NB4 (cell line): ENCODE measurements at regions not wholly inside any gene's neighbourhood (a gene's known extent, or its start where the extent isn't known, plus 50 kb on each side); places are given as distances from the start of the nearest gene placed in this dataset.

Experiments used
- MYC ChIP-seq: IDR thresholded peaks from 2 replicates; pipeline ENCODE4 v1.6.1; 2011; ENCODE audit warnings: low read depth, low read length
- POLR2A ChIP-seq: IDR thresholded peaks from 2 replicates; pipeline ENCODE4 v1.6.1; 2011; ENCODE audit warnings: mild to moderate bottlenecking; ENCODE audit not compliant: insufficient read length; ENCODE audit errors: extremely low read depth
- TF ChIP-seq, protein P1 (sequence below): IDR thresholded peaks from one replicate; pipeline ENCODE4 v1.5.1; 2012; ENCODE audit warnings: low read depth, low read length
- TF ChIP-seq, protein P2 (sequence below): IDR thresholded peaks from 2 replicates; pipeline ENCODE4 v1.6.1; 2011; ENCODE audit warnings: low read depth, low read length

DNA sequence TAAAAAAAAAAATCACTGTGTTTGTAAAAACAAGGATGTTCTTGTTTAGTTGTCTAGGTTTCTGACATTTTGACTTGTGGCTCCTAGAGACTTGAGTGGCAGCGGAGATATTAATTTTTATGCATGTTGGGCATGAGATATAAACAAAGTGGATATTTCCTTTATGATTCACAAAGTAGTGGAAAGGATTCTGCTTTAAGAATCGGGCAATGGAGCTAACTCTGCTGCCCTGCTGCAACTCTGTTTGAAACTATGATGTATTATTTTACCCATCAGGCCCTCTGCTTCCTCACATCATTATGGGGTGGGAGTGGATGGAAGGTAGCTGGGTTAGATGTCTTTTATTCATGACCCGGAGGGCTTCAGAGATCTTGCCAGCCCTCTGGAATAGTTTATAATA, 94.1 kb upstream of the CD180 start:
- TF ChIP-seq, protein P1, sequence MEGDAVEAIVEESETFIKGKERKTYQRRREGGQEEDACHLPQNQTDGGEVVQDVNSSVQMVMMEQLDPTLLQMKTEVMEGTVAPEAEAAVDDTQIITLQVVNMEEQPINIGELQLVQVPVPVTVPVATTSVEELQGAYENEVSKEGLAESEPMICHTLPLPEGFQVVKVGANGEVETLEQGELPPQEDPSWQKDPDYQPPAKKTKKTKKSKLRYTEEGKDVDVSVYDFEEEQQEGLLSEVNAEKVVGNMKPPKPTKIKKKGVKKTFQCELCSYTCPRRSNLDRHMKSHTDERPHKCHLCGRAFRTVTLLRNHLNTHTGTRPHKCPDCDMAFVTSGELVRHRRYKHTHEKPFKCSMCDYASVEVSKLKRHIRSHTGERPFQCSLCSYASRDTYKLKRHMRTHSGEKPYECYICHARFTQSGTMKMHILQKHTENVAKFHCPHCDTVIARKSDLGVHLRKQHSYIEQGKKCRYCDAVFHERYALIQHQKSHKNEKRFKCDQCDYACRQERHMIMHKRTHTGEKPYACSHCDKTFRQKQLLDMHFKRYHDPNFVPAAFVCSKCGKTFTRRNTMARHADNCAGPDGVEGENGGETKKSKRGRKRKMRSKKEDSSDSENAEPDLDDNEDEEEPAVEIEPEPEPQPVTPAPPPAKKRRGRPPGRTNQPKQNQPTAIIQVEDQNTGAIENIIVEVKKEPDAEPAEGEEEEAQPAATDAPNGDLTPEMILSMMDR, result no peak
- TF ChIP-seq POLR2A (no peak), MYC (no peak)
- TF ChIP-seq, protein P2, sequence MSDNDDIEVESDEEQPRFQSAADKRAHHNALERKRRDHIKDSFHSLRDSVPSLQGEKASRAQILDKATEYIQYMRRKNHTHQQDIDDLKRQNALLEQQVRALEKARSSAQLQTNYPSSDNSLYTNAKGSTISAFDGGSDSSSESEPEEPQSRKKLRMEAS, result no peak
